A549 (cell line): ENCODE measurements at regions not wholly inside any gene's neighbourhood (a gene's known extent, or its start where the extent isn't known, plus 50 kb on each side); places are given as distances from the start of the nearest gene placed in this dataset.

Experiments
- ATAC-seq, 2 experiments: fragments of 200-7000 bp in 1 of 2; fragments of >200 bp in 1 of 2; cut with Nextera tagmentation in 1 of 2; cut with Tn5 transposase in 1 of 2; 3 replicates each; pipeline versions ENCODE4 v1.8.0 to v1.9.1; 2018 to 2020; ENCODE audit warnings: mild to moderate bottlenecking in 1 of 2, moderate library complexity in 1 of 2
- CTCF ChIA-PET: fragments of 300-600 bp; sonication (Branson Sonifier 250); formaldehyde crosslinking; extraction: SDS; loops from one replicate; lab custom pipeline; 2021; ENCODE audit warnings: antibody characterized with exemption, inconsistent platforms; lab: Yijun Ruan, JAX
- POLR2A ChIA-PET: fragments of 350-600 bp; formaldehyde crosslinking; extraction: SDS; loops from one replicate; lab custom pipeline; 2021; ENCODE audit warnings: antibody characterized with exemption, inconsistent platforms; lab: Yijun Ruan, JAX
- DNase-seq, 2 experiments: peaks; one replicate each; pipeline versions ENCODE4 v3.0.0 to v3.0.0-alpha.2; 2011 to 2016; ENCODE audit warnings: low read depth in 1 of 2, low spot score in 1 of 2
- FAIRE-seq: peaks from 2 replicates; lab custom pipeline; 2011; peaks lifted over from hg19 to GRCh38; lab: Jason Lieb, UNC
- H3K27ac ChIP-seq, 2 experiments: fragments of >200 bp; sonication (Bioruptor Twin); formaldehyde crosslinking; 3 replicates each; pipeline ENCODE4 v1.5.1; 2016 to 2017
- H3K4me1 ChIP-seq: fragments of >200 bp; sonication (Bioruptor Twin); formaldehyde crosslinking; 3 replicates; pipeline ENCODE4 v1.6.1; 2016
- H3K4me2 ChIP-seq: fragments of >200 bp; sonication (Bioruptor Twin); formaldehyde crosslinking; 3 replicates; pipeline ENCODE4 v1.6.1; 2016
- H3K4me3 ChIP-seq: fragments of >200 bp; sonication (Bioruptor Twin); formaldehyde crosslinking; 3 replicates; pipeline ENCODE4 v1.5.1; 2016
- H3K9me3 ChIP-seq: fragments of >200 bp; sonication (Bioruptor Twin); formaldehyde crosslinking; 3 replicates; pipeline ENCODE4 v1.6.1; 2016
- CBX2 ChIP-seq: fragments of 200-600 bp; sonication (generic); IDR thresholded peaks from 2 replicates; pipeline ENCODE4 v1.6.1; 2016; ENCODE audit warnings: low read depth, mild to moderate bottlenecking, borderline replicate concordance
- CEBPB ChIP-seq, 2 experiments: fragments of >200 bp in 1 of 2; sonication (Bioruptor Twin) in 1 of 2; formaldehyde crosslinking in 1 of 2; IDR thresholded peaks; 2 replicates each; pipeline ENCODE4 v1.6.1; 2012 to 2016
- CHD2 ChIP-seq: fragments of 150-350 bp; IDR thresholded peaks from 2 replicates; pipeline ENCODE4 v1.6.1; 2014; ENCODE audit warnings: low read length; ENCODE audit not compliant: partially characterized antibody
- EHF ChIP-seq: fragments of 250-450 bp; sonication (Bioruptor Pico); IDR thresholded peaks from 2 replicates; pipeline ENCODE4 v1.5.0; 2020; ENCODE audit warnings: mild to moderate bottlenecking
- EP300 ChIP-seq, 2 experiments: fragments of >200 bp; sonication (Bioruptor Twin); formaldehyde crosslinking; IDR thresholded peaks; 2 replicates in 1 of 2; 3 replicates in 1 of 2; pipeline ENCODE4 v1.6.1; 2016 to 2017
- ESRRA ChIP-seq: fragments of 150-350 bp; IDR thresholded peaks from 2 replicates; pipeline ENCODE4 v1.6.1; 2014; ENCODE audit warnings: mild to moderate bottlenecking, low read length, borderline replicate concordance
- FOSL2 ChIP-seq, 2 experiments: fragments of 450-650 bp in 1 of 2; fragments of >200 bp in 1 of 2; sonication (Bioruptor Twin) in 1 of 2; formaldehyde crosslinking; IDR thresholded peaks; 2 replicates each; pipeline versions ENCODE4 v1.5.0 to v1.6.1; 2016 to 2020; ENCODE audit warnings: mild to moderate bottlenecking in 1 of 2, moderate library complexity in 1 of 2
- GATA3 ChIP-seq: IDR thresholded peaks from 2 replicates; pipeline ENCODE4 v1.6.1; 2012; ENCODE audit warnings: borderline replicate concordance
- HOXA7 ChIP-seq: fragments of 250-450 bp; sonication (Bioruptor Pico); IDR thresholded peaks from 2 replicates; pipeline ENCODE4 v1.5.0; 2020; ENCODE audit warnings: mild to moderate bottlenecking, moderate library complexity
- HOXB13 ChIP-seq: fragments of 250-450 bp; sonication (Bioruptor Pico); IDR thresholded peaks from 2 replicates; pipeline ENCODE4 v1.5.0; 2020; ENCODE audit warnings: low read depth, mild to moderate bottlenecking, moderate library complexity
- JUNB ChIP-seq: fragments of >200 bp; sonication (Bioruptor Twin); formaldehyde crosslinking; IDR thresholded peaks from 2 replicates; pipeline ENCODE4 v1.6.1; 2016
- MAFK ChIP-seq: fragments of 450-650 bp; IDR thresholded peaks from 2 replicates; pipeline ENCODE4 v1.6.1; 2014; ENCODE audit not compliant: partially characterized antibody
- MAZ ChIP-seq: fragments of 150-350 bp; IDR thresholded peaks from 2 replicates; pipeline ENCODE4 v1.6.1; 2014; ENCODE audit warnings: antibody characterized with exemption, low read depth, low read length, borderline replicate concordance
- NR3C1 ChIP-seq: fragments of >200 bp; sonication (Bioruptor Twin); formaldehyde crosslinking; IDR thresholded peaks from 3 replicates; pipeline ENCODE4 v1.6.1; 2017
- RAD21 ChIP-seq, 2 experiments: fragments of >200 bp in 1 of 2; sonication (Bioruptor Twin) in 1 of 2; formaldehyde crosslinking in 1 of 2; IDR thresholded peaks in 1 of 2; conservative IDR thresholded peaks in 1 of 2; 2 replicates in 1 of 2; 3 replicates in 1 of 2; pipeline ENCODE4 v1.6.1; 2012 to 2018; ENCODE audit warnings: inconsistent platforms in 1 of 2
- RARB ChIP-seq: fragments of 250-450 bp; sonication (Bioruptor Pico); IDR thresholded peaks from 2 replicates; pipeline ENCODE4 v1.8.0; 2021; ENCODE audit warnings: mild to moderate bottlenecking, moderate library complexity
- RFX5 ChIP-seq: fragments of 450-650 bp; IDR thresholded peaks from 2 replicates; pipeline ENCODE4 v1.7.1; 2014; ENCODE audit warnings: antibody characterized with exemption, mild to moderate bottlenecking, moderate library complexity
- SMC3 ChIP-seq: fragments of >200 bp; sonication (Bioruptor Twin); formaldehyde crosslinking; IDR thresholded peaks from 3 replicates; pipeline ENCODE4 v1.6.1; 2018; ENCODE audit warnings: inconsistent platforms
- SREBF2 ChIP-seq: fragments of 450-650 bp; IDR thresholded peaks from 2 replicates; pipeline ENCODE4 v1.6.1; 2014; ENCODE audit warnings: mild to moderate bottlenecking, moderate library complexity
- ZC3H11A ChIP-seq: fragments of 450-650 bp; IDR thresholded peaks from 2 replicates; pipeline ENCODE4 v1.6.1; 2014; ENCODE audit warnings: antibody characterized with exemption, mild to moderate bottlenecking
- ZNF302 ChIP-seq: fragments of 250-450 bp; sonication (Bioruptor Pico); IDR thresholded peaks from 2 replicates; pipeline ENCODE4 v1.9.0; 2021; ENCODE audit warnings: inconsistent platforms, mild to moderate bottlenecking, moderate library complexity
- WGBS: methylation state at CpG from one replicate; pipeline ENCODE4 v1.1.6; 2017; ENCODE audit errors: missing lambda C conversion rate; 5-methylcytosine and 5-hydroxymethylcytosine counted together
- TF ChIP-seq, protein P1 (sequence below): fragments of 250-450 bp; sonication (Bioruptor Pico); IDR thresholded peaks from 2 replicates; pipeline ENCODE4 v1.5.0; 2020; ENCODE audit warnings: low read depth, mild to moderate bottlenecking, moderate library complexity
- TF ChIP-seq, protein P2 (sequence below): fragments of >200 bp; sonication (Bioruptor Twin); formaldehyde crosslinking; IDR thresholded peaks from 2 replicates; pipeline ENCODE4 v1.6.1; 2016
- TF ChIP-seq, protein P3 (sequence below): fragments of 150-350 bp; IDR thresholded peaks from 2 replicates; pipeline ENCODE4 v1.6.1; 2014; ENCODE audit warnings: low read depth, mild to moderate bottlenecking, low read length
- TF ChIP-seq, protein P4 (sequence below): fragments of >200 bp; sonication (Bioruptor Twin); formaldehyde crosslinking; IDR thresholded peaks from 3 replicates; pipeline ENCODE4 v1.6.1; 2016

DNA sequence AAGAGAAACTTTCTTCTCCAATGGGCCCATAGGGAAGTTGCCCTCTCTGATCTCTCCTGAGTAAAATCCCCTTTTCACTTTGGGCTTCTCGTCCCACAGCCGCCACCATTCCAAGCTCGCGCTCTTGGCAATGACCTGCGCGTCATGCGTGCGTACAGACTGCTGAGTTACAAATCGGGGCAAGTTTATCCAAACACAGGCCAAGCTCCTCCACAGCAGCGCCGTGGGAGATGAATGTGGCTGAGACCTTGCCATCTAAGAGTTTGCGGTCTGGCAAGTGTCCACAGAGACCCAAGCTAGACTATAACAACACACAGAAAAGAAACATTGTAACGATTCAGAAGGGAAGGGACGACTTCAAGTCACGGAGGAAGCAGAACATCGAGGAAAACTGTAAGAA is 116.3 kb upstream of the SOD1 start:
- no peak for ATAC-seq
- CTCF ChIA-PET = interaction anchor here (1.1 kb wide), 1 partner anchor 16 kb away, joined by 3 read pairs; no protein-coding TSS in a partner anchor
- Histone ChIP-seq H3K4me2 (no peak overlapping the region), H3K27ac (no peak overlapping the region), H3K9me3 (no peaks in the 10 kb centered on the region), H3K4me3 (no peak overlapping the region)
- FAIRE-seq = no peak
- WGBS = 70% methylated on average over 16 of the region's 16 CpGs
- POLR2A ChIA-PET = no interaction called here
- no peak for TF ChIP-seq CEBPB (IDR thresholded peaks at IDR 0.05)
- TF ChIP-seq HOXA7 = no peak
- no peak for TF ChIP-seq CBX2
- no peak for TF ChIP-seq RFX5
- no peak for TF ChIP-seq SMC3
- TF ChIP-seq, protein P1, sequence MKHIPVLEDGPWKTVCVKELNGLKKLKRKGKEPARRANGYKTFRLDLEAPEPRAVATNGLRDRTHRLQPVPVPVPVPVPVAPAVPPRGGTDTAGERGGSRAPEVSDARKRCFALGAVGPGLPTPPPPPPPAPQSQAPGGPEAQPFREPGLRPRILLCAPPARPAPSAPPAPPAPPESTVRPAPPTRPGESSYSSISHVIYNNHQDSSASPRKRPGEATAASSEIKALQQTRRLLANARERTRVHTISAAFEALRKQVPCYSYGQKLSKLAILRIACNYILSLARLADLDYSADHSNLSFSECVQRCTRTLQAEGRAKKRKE (CRISPR knock-in tag) = no peak
- TF ChIP-seq RARB (CRISPR knock-in tag) = no peak
- TF ChIP-seq, protein P2, sequence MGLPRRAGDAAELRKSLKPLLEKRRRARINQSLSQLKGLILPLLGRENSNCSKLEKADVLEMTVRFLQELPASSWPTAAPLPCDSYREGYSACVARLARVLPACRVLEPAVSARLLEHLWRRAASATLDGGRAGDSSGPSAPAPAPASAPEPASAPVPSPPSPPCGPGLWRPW = no peak
- TF ChIP-seq EHF (CRISPR knock-in tag) = no peak
- no peak for TF ChIP-seq FOSL2 (IDR thresholded peaks at IDR 0.05)
- no peak for TF ChIP-seq FOSL2 (CRISPR knock-in tag; IDR thresholded peaks at IDR 0.05)
- TF ChIP-seq NR3C1 = no peak
- no peak for TF ChIP-seq HOXB13
- TF ChIP-seq MAZ = no peak
- no peak for TF ChIP-seq SREBF2
- TF ChIP-seq JUNB = no peak
- TF ChIP-seq, all 56 proteins: peak for 0
- DNase-seq = no peak
- H3K4me1 ChIP-seq = no peaks in the 10 kb centered on the region

DNA sequence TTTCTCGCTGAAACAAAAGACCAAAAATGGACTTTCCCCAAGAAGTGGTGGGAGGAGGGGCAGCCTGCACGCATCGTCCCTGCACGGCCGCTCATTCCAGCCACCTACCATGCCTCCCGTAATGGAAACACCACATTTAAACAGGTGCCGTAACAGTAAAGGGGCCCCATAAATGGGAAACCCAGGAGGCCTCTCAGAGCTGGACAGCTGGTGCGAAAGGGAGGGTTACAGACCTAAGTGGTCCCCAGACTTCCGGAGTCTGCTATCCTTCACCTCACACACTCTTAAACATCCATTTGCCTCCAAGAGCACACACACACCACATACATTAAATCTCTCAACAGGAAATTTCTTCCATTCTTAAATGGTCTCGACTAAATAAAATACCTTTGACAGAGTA is 120.7 kb upstream of the SOD1 start:
- ChIA-PET CTCF (interaction anchor here (0.6 kb wide), 1 partner anchor 42 kb away, joined by 3 read pairs; no protein-coding TSS in a partner anchor), POLR2A (no interaction called here)
- no peak overlapping the region for H3K4me2 ChIP-seq
- FAIRE-seq (no peak), ATAC-seq (no peak), DNase-seq (no peak)
- no peak overlapping the region for H3K27ac ChIP-seq
- WGBS = 61% methylated on average over 10 of the region's 10 CpGs
- no peaks in the 10 kb centered on the region for H3K4me1 ChIP-seq
- TF ChIP-seq ZC3H11A (no peak), MAFK (no peak), ZNF302 (no peak), CEBPB (IDR thresholded peaks at IDR 0.05) (no peak), RAD21 (conservative IDR thresholded peaks at IDR 0.05 in 1 of 2, IDR thresholded peaks at IDR 0.05 in 1 of 2) (no peak), CHD2 (no peak), EHF (CRISPR knock-in tag) (no peak), ESRRA (no peak), GATA3 (no peak), EP300 (IDR thresholded peaks at IDR 0.05) (no peak)
- TF ChIP-seq, protein P1 (CRISPR knock-in tag) = no peak
- TF ChIP-seq, protein P3, sequence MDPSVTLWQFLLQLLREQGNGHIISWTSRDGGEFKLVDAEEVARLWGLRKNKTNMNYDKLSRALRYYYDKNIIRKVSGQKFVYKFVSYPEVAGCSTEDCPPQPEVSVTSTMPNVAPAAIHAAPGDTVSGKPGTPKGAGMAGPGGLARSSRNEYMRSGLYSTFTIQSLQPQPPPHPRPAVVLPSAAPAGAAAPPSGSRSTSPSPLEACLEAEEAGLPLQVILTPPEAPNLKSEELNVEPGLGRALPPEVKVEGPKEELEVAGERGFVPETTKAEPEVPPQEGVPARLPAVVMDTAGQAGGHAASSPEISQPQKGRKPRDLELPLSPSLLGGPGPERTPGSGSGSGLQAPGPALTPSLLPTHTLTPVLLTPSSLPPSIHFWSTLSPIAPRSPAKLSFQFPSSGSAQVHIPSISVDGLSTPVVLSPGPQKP = no peak
- TF ChIP-seq, protein P2 = no peak
- TF ChIP-seq, protein P4, sequence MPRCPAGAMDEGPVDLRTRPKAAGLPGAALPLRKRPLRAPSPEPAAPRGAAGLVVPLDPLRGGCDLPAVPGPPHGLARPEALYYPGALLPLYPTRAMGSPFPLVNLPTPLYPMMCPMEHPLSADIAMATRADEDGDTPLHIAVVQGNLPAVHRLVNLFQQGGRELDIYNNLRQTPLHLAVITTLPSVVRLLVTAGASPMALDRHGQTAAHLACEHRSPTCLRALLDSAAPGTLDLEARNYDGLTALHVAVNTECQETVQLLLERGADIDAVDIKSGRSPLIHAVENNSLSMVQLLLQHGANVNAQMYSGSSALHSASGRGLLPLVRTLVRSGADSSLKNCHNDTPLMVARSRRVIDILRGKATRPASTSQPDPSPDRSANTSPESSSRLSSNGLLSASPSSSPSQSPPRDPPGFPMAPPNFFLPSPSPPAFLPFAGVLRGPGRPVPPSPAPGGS = no peak
- no peaks in the 10 kb centered on the region for H3K9me3 ChIP-seq
- no peak overlapping the region for H3K4me3 ChIP-seq
